T-cell (primary cell): ENCODE measurements at regions not wholly inside any gene's neighbourhood (a gene's known extent, or its start where the extent isn't known, plus 50 kb on each side); places are given as distances from the start of the nearest gene placed in this dataset.

ENCODE experiments used
- ATAC-seq, 4 experiments: fragments of 200-7000 bp in 3 of 4; fragments of 150-1000 bp in 1 of 4; cut with Tn5 transposase; replicated peaks in 1 of 4; 1 replicate in 3 of 4; 2 replicates in 1 of 4; pipeline ENCODE4 v1.10.0; 2021; ENCODE audit warnings: moderate library complexity in 3 of 4, mild to moderate bottlenecking in 2 of 4, moderate number of reproducible peaks in 1 of 4
- CTCF ChIA-PET, 2 donors: fragments of 300-600 bp; sonication (Branson Sonifier 250); formaldehyde crosslinking; loops; one replicate each; lab custom pipeline; 2022; ENCODE audit warnings: antibody characterized with exemption in 2 of 2; lab: Charles Lee
- POLR2A ChIA-PET, 2 donors: fragments of 300-600 bp; sonication (Branson Sonifier 250); formaldehyde crosslinking; loops; one replicate each; lab custom pipeline; 2022; ENCODE audit warnings: antibody characterized with exemption in 2 of 2; lab: Charles Lee
- DNase-seq, 35 experiments: peaks; one replicate each; pipeline versions ENCODE4 v3.0.0 to v3.0.0-alpha.2; 2013 to 2023
- H3K27ac ChIP-seq: one replicate; pipeline ENCODE4 v1.5.1; 2013; ENCODE audit warnings: low read length
- H3K27me3 ChIP-seq, 2 experiments: replicated peaks in 1 of 2; 1 replicate in 1 of 2; 2 replicates in 1 of 2; pipeline versions ENCODE4 v1.6.1 to v1.7.0; 2013; ENCODE audit warnings: low read length in 1 of 2, mixed read lengths in 1 of 2; ENCODE audit not compliant: control insufficient read depth in 2 of 2, insufficient read depth in 2 of 2; ENCODE audit errors: extremely low read depth in 1 of 2
- H3K36me3 ChIP-seq, 2 donors: 1 replicate in 1 of 2; 2 replicates in 1 of 2; pipeline versions ENCODE4 v1.6.1 to v1.7.0; 2013; ENCODE audit warnings: low read length in 1 of 2; ENCODE audit not compliant: control insufficient read depth in 2 of 2, insufficient read depth in 1 of 2; ENCODE audit errors: extremely low read depth in 1 of 2
- H3K4me1 ChIP-seq, 2 experiments: 1 replicate in 1 of 2; 2 replicates in 1 of 2; pipeline versions ENCODE4 v1.6.1 to v1.7.0; 2013; ENCODE audit warnings: low read length in 2 of 2, mixed read lengths in 1 of 2; ENCODE audit not compliant: insufficient read depth in 2 of 2, control insufficient read depth in 1 of 2; ENCODE audit errors: extremely low read depth in 1 of 2
- H3K4me3 ChIP-seq, 2 donors: 1 replicate in 1 of 2; 2 replicates in 1 of 2; pipeline versions ENCODE4 v1.5.1 to v1.7.0; 2013; ENCODE audit warnings: mild to moderate bottlenecking in 2 of 2, low read length in 1 of 2, moderate library complexity in 1 of 2; ENCODE audit not compliant: control insufficient read depth in 1 of 2; ENCODE audit errors: extremely low read depth in 1 of 2
- H3K9me3 ChIP-seq: 2 replicates; pipeline ENCODE4 v1.7.0; 2013
- H3K27ac Mint-ChIP-seq, 2 donors: one replicate each; pipeline ENCODE4 v1.8.0; 2020 to 2021; ENCODE audit warnings: mild to moderate bottlenecking in 2 of 2, mixed read lengths in 2 of 2
- H3K27me3 Mint-ChIP-seq, 2 donors: one replicate each; pipeline ENCODE4 v1.8.0; 2021 to 2022; ENCODE audit warnings: mixed read lengths in 2 of 2
- H3K36me3 Mint-ChIP-seq: one replicate; pipeline ENCODE4 v1.8.0; 2021; ENCODE audit warnings: mixed read lengths
- H3K4me1 Mint-ChIP-seq, 3 donors: one replicate each; pipeline ENCODE4 v1.8.0; 2020 to 2022; ENCODE audit warnings: mixed read lengths in 3 of 3, mild to moderate bottlenecking in 1 of 3
- H3K4me3 Mint-ChIP-seq, 3 donors: one replicate each; pipeline ENCODE4 v1.8.0; 2020 to 2022; ENCODE audit warnings: mild to moderate bottlenecking in 3 of 3, mixed read lengths in 3 of 3, moderate library complexity in 3 of 3
- H3K9me3 Mint-ChIP-seq, 3 donors: one replicate each; pipeline ENCODE4 v1.8.0; 2020 to 2022; ENCODE audit warnings: mixed read lengths in 3 of 3
- WGBS: methylation state at CpG from one replicate; pipeline ENCODE4 v1.1.5; 2013; ENCODE audit warnings: missing lambda C conversion rate; ENCODE audit not compliant: insufficient coverage; 5-methylcytosine and 5-hydroxymethylcytosine counted together

DNA sequence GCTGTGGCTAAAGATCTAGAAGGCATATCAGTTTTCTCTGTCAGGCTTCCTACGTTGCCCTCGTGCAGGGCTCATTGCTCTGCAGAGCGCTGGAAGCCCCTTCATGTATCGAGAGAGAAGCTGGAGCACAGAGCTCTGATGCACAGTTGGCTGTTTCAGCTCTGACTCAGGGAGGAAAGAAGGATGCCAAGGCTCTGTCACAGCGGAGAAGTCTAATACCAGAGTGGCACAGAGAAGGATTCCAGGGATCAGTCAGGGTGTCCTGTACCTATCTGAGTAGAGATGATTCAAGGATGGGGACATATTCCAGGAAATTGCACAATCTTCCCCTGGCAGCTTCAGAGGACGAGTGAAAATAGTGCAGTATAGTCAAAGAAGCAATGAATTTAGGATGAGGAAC lies 179.2 kb upstream of the FMN2 start:
- ATAC-seq (no peak), DNase-seq (no peak)
- H3K9me3 ChIP-seq = no peaks in the 10 kb centered on the region
- H3K9me3 Mint-ChIP-seq = no peaks in the 10 kb centered on the region
- H3K27ac ChIP-seq = no peak overlapping the region
- H3K4me1 Mint-ChIP-seq = no peaks in the 10 kb centered on the region
- WGBS = 62% methylated on average over 5 of the region's 6 CpGs
- H3K36me3 ChIP-seq = no peaks in the 10 kb centered on the region
- POLR2A ChIA-PET = interaction anchor here in 1 of 2 donors (0.6 to 0.7 kb wide), 2 partner anchors 21 to 730 kb away, joined by 3 to 10 read pairs; no protein-coding TSS in a partner anchor
- H3K36me3 Mint-ChIP-seq = no peaks in the 10 kb centered on the region
- no peak overlapping the region for H3K27ac Mint-ChIP-seq
- H3K4me3 ChIP-seq = no peak overlapping the region
- no peaks in the 10 kb centered on the region for H3K27me3 ChIP-seq
- H3K27me3 Mint-ChIP-seq = peaks cover 3 to 5% of the 10 kb centered on the region in 2 donors
- no peak overlapping the region for H3K4me3 Mint-ChIP-seq
- CTCF ChIA-PET = no interaction called here
- no peaks in the 10 kb centered on the region for H3K4me1 ChIP-seq

DNA sequence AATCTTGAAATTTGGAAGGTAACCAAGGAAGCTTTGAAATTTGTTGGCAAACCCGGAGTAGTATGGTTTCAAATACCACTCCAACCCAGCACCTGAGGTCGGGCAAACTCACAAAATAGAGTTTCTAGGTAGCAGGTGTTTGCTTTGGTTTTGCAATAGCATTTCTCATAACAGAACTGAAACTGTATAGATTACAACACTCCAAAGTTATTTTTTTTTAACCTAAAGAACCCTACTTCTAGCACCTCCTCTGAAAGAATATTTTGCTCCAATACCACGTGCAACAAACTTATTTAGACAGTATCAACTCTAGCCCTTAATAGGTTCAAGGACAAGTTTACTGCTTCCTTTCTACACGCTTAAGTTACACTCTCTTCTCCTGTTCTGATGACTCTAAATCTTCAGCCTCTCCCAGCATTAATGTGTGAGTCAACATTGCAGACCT lies 178.5 kb upstream of the FMN2 start:
- no peaks in the 10 kb centered on the region for H3K9me3 Mint-ChIP-seq
- Histone ChIP-seq H3K9me3 (no peaks in the 10 kb centered on the region), H3K36me3 (no peaks in the 10 kb centered on the region), H3K4me1 (no peaks in the 10 kb centered on the region), H3K27ac (no peak overlapping the region), H3K4me3 (no peak overlapping the region), H3K27me3 (no peaks in the 10 kb centered on the region)
- H3K36me3 Mint-ChIP-seq = no peaks in the 10 kb centered on the region
- no peak overlapping the region for H3K4me3 Mint-ChIP-seq
- H3K27me3 Mint-ChIP-seq = peaks cover 3 to 5% of the 10 kb centered on the region in 2 donors
- CTCF ChIA-PET = no interaction called here
- H3K27ac Mint-ChIP-seq = no peak overlapping the region
- POLR2A ChIA-PET = no interaction called here
- DNase-seq (no peak), ATAC-seq (no peak)
- no peaks in the 10 kb centered on the region for H3K4me1 Mint-ChIP-seq
- 46% methylated on average over 2 of the region's 4 CpGs for WGBS

DNA sequence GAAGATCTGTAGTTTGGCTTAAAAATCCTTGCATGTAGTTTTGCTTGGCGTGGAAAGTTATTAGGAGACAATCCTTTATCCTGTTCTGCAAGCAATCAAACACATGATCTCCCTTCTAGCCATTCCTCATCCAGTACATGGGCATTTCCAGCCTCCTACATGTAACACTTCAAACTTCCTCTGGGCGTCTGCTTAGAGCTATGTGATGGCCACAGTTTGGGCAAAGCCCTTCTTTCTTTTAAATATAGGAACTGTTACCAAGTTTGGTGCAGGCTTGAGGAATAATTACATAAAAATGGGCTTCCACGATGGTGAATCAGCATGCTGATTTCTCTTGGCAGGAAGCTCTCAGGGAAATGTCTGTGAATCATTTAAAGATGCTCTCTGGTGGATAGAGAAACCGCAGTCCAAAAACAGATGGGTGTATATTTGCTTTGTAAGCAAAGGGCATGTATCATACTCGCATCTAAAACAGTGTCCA lies 176.9 kb upstream of the FMN2 start:
- no peaks in the 10 kb centered on the region for H3K9me3 Mint-ChIP-seq
- no peak for DNase-seq
- no peak overlapping the region for H3K4me3 Mint-ChIP-seq
- H3K4me3 ChIP-seq = no peak overlapping the region
- H3K27me3 Mint-ChIP-seq = peaks cover 3 to 11% of the 10 kb centered on the region in 2 donors
- H3K9me3 ChIP-seq = no peaks in the 10 kb centered on the region
- ATAC-seq = no peak
- H3K27ac ChIP-seq = no peak overlapping the region
- ChIA-PET POLR2A (no interaction called here), CTCF (no interaction called here)
- H3K4me1 Mint-ChIP-seq = no peaks in the 10 kb centered on the region
- 67% methylated on average over 1 of the region's 5 CpGs for WGBS
- H3K36me3 Mint-ChIP-seq = no peaks in the 10 kb centered on the region
- no peaks in the 10 kb centered on the region for H3K27me3 ChIP-seq
- H3K36me3 ChIP-seq = no peaks in the 10 kb centered on the region
- no peaks in the 10 kb centered on the region for H3K4me1 ChIP-seq
- no peak overlapping the region for H3K27ac Mint-ChIP-seq

DNA sequence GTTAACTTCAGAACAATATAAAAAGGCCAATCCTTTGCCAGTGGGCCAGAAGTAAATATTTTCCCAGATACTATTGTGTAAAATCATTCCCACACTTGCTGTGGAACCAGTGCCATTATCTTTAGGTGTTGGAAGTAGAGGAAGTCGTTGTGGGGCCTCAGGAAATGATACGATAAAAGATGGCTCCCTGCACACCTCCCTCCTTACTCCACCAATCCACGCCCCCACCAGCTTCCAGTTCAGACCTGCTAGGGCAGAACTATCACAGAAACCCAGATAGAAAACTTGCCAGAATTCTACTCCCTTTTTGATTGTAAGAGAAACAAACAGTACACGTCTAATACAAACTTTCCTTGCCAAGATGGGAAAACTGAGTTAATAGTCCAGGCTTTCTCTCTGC lies 173.0 kb upstream of the FMN2 start:
- CTCF ChIA-PET = no interaction called here
- no peaks in the 10 kb centered on the region for H3K9me3 ChIP-seq
- POLR2A ChIA-PET = no interaction called here

DNA sequence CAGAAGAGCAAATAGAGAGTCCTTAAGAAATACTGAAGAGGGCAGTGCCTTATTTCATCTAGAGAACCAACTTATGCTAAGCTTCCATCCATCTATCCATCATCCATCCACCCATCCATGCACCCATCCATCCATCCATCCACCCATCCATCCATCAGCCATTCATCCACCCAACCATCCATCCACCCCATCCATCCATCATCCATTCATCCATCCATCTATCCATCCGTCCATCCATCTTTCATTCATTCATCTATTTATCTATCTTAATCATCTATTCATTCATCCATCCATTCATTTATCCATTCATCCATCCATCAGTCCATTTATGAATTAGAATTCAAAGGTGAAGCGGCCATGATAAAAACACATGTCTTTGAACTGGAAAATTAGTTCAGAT lies 171.5 kb upstream of the FMN2 start:
- no peak for ATAC-seq
- H3K9me3 ChIP-seq = no peaks in the 10 kb centered on the region
- H3K27ac ChIP-seq = no peak overlapping the region
- H3K27ac Mint-ChIP-seq = no peak overlapping the region
- CTCF ChIA-PET = no interaction called here
- no peak overlapping the region for H3K4me3 ChIP-seq
- H3K36me3 Mint-ChIP-seq = no peaks in the 10 kb centered on the region
- H3K27me3 ChIP-seq = no peaks in the 10 kb centered on the region
- H3K4me1 Mint-ChIP-seq = no peaks in the 10 kb centered on the region
- H3K4me3 Mint-ChIP-seq = no peak overlapping the region
- no peaks in the 10 kb centered on the region for H3K36me3 ChIP-seq
- POLR2A ChIA-PET = no interaction called here
- peaks cover 2 to 11% of the 10 kb centered on the region in 2 donors for H3K27me3 Mint-ChIP-seq
- H3K9me3 Mint-ChIP-seq = no peaks in the 10 kb centered on the region
- 78% methylated on average over 1 of the region's 2 CpGs for WGBS
- H3K4me1 ChIP-seq = no peaks in the 10 kb centered on the region
- DNase-seq = no peak

More for the DNA sequence above, 173.0 kb upstream of the FMN2 start:
- 60% methylated on average over 2 of the region's 4 CpGs for WGBS
- no peaks in the 10 kb centered on the region for H3K4me1 Mint-ChIP-seq
- DNase-seq (no peak), ATAC-seq (no peak)
- no peaks in the 10 kb centered on the region for H3K27me3 ChIP-seq
- H3K4me3 ChIP-seq = no peak overlapping the region
- no peaks in the 10 kb centered on the region for H3K4me1 ChIP-seq
- no peaks in the 10 kb centered on the region for H3K36me3 ChIP-seq
- no peaks in the 10 kb centered on the region for H3K36me3 Mint-ChIP-seq
- no peak overlapping the region for H3K27ac ChIP-seq
- H3K4me3 Mint-ChIP-seq = no peak overlapping the region
- peaks cover 2 to 11% of the 10 kb centered on the region in 2 donors for H3K27me3 Mint-ChIP-seq
- H3K27ac Mint-ChIP-seq = no peak overlapping the region
- H3K9me3 Mint-ChIP-seq = no peaks in the 10 kb centered on the region

DNA sequence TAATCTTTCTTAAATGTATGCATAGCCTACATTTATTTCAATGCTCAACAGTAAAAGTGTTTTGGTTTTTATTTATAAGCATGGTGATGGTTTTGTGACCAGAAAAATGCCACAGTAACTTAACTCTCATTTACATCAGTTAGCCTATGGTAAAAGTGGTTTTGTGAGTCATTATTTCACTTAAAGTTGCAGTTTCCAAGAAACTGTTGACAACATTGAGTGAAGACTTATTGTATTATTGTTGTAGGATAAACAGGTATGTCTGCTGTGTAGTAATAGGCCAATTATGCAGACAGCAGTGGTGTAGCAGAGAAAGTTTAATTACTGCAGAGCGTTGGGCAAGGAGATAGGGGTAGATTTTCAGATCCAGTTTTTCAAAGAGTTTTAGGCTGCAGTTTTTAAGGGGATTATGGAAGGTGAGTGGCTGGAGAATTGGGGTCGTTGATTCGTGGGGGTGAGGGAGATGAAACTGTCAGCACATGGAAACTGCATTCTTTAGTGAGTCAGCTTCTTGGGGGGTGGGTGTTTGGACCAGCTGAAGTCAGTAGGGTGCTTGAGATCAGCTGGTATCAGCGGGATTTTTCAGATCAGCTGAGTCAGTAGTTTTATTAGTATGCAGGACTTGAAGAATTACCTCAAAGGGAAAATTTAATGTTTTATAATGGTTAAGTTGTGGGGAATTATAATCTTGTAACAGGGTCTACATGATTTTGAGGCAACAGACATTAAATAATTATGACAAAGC lies 168.7 kb upstream of the FMN2 start:
- H3K27ac ChIP-seq = no peak overlapping the region
- H3K4me1 ChIP-seq = no peaks in the 10 kb centered on the region
- Mint-ChIP-seq H3K36me3 (no peaks in the 10 kb centered on the region), H3K4me3 (no peak overlapping the region), H3K27ac (no peak overlapping the region), H3K9me3 (no peaks in the 10 kb centered on the region), H3K27me3 (peaks cover 2 to 6% of the 10 kb centered on the region in 2 donors), H3K4me1 (no peaks in the 10 kb centered on the region)
- POLR2A ChIA-PET = no interaction called here
- CTCF ChIA-PET = no interaction called here
- no peaks in the 10 kb centered on the region for H3K9me3 ChIP-seq
- peaks cover 0 to 2% of the 10 kb centered on the region in 2 experiments for H3K27me3 ChIP-seq
- H3K36me3 ChIP-seq = no peaks in the 10 kb centered on the region
- ATAC-seq (no peak), DNase-seq (no peak)
- 43% methylated on average over 4 of the region's 4 CpGs for WGBS
- no peak overlapping the region for H3K4me3 ChIP-seq
